Mesodermal cell (in vitro differentiated cells): ENCODE measurements at regions not wholly inside any gene's neighbourhood (a gene's known extent, or its start where the extent isn't known, plus 50 kb on each side); places are given as distances from the start of the nearest gene placed in this dataset.

Experiments used
- H3K27ac ChIP-seq: 2 replicates; pipeline ENCODE4 v1.7.0; 2013; ENCODE audit warnings: mild to moderate bottlenecking, low read depth, low read length, moderate library complexity; ENCODE audit not compliant: severe bottlenecking
- H3K36me3 ChIP-seq: 2 replicates; pipeline ENCODE4 v1.7.1; 2013; ENCODE audit warnings: mild to moderate bottlenecking, low read length, moderate library complexity; ENCODE audit not compliant: control insufficient read depth, insufficient read depth
- H3K4me1 ChIP-seq: one replicate; pipeline ENCODE4 v1.7.1; 2013; ENCODE audit warnings: mild to moderate bottlenecking, low read length; ENCODE audit not compliant: insufficient read depth, control insufficient read depth, poor library complexity, severe bottlenecking
- H3K4me3 ChIP-seq: 2 replicates; pipeline ENCODE4 v1.7.0; 2013; ENCODE audit warnings: low read length, control low read depth, mild to moderate bottlenecking; ENCODE audit not compliant: insufficient read depth, poor library complexity, severe bottlenecking; ENCODE audit errors: extremely low read depth
- H3K9me3 ChIP-seq: 2 replicates; pipeline ENCODE4 v1.7.1; 2013; ENCODE audit warnings: mild to moderate bottlenecking, low read length, moderate library complexity; ENCODE audit not compliant: control insufficient read depth
- WGBS, 2 experiments: methylation state at CpG; one replicate each; pipeline ENCODE4 v1.1.5; 2013; ENCODE audit warnings: missing lambda C conversion rate in 2 of 2; ENCODE audit not compliant: insufficient coverage in 2 of 2; 5-methylcytosine and 5-hydroxymethylcytosine counted together

- 91 to 94% methylated on average over 4 to 6 of the region's 8 CpGs for WGBS, 2 experiments
- H3K4me3 ChIP-seq, result no peak overlapping the region
Measured at GRCh38 chr14:84025106-84026012, 1504.6 kb upstream of the FLRT2 start.

DNA sequence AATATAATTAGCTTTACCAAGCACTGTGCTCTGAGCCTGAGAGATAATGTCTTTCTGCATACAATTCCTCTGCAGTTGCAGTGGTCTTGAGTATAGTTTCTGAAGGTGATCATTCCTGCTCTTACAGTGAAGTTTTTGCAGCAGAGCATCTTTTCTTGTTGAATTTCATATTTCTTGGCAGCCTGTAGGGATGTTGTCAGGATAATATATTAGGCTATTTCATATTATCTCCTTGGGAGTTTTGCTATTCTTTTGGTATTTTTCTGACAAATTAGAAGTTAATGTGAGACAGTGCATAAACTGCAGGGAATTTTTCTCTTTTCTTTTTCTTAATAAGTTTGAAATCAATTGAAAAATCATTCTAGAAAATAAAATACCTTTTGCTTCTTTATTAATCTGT lies 1502.6 kb upstream of the FLRT2 start:
- Histone ChIP-seq H3K4me1 (no peaks in the 10 kb centered on the region), H3K9me3 (no peaks in the 10 kb centered on the region), H3K4me3 (no peak overlapping the region), H3K36me3 (no peaks in the 10 kb centered on the region), H3K27ac (no peak overlapping the region)

More at GRCh38 chr14:84025106-84026012, 1504.6 kb upstream of the FLRT2 start:
- H3K27ac ChIP-seq, result no peak overlapping the region
- H3K9me3 ChIP-seq, result no peaks in the 10 kb centered on the region
- no peaks in the 10 kb centered on the region for H3K36me3 ChIP-seq
- H3K4me1 ChIP-seq, result no peaks in the 10 kb centered on the region

- Histone ChIP-seq H3K27ac (no peak overlapping the region), H3K4me1 (no peaks in the 10 kb centered on the region), H3K4me3 (no peak overlapping the region), H3K9me3 (no peaks in the 10 kb centered on the region), H3K36me3 (no peaks in the 10 kb centered on the region)
- 92 to 100% methylated on average over 1 of the region's 5 CpGs for WGBS, 2 experiments
Measured at GRCh38 chr14:84028080-84028604, 1501.8 kb upstream of the FLRT2 start.

DNA sequence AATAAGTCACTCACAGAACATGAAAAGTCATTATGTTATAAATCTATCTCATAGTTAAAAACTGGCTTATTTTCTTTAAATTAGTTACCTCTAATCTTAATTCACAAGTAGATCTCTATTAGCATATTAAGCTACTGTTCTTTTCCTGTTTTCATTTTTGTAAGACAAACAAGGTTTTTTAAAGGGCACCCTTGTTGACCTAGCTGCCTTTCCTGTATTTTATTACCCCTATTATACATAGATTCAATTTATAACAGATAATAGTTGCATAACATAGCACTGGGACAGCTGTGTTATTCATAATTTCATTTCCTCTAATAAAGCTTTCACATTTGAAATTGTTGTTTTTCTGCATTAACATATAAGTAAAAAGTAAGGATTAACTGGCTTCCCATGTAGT lies 1500.7 kb upstream of the FLRT2 start:
- no peaks in the 10 kb centered on the region for H3K9me3 ChIP-seq
- H3K27ac ChIP-seq, result no peak overlapping the region
- H3K4me1 ChIP-seq, result no peaks in the 10 kb centered on the region
- H3K4me3 ChIP-seq, result no peak overlapping the region
- no peaks in the 10 kb centered on the region for H3K36me3 ChIP-seq

DNA sequence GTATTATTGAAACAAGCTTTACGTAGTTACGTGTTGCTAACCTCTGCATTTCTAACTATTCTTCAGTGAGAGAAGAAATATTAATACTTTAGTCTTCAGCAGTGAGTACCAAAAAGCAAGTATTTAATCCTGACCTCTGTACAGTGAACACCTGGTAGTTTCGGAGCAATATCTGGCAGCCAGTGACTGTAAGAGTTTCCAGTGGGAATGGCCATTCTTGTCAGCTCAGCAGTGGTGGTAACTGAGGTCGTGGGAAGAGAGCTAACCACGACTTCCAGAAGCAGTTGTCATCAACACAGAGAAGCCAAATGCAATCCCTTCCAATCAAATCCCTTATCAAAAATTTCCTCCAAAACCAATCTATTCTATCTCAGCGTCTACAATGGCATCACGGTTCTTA lies 1500.2 kb upstream of the FLRT2 start:
- Histone ChIP-seq H3K4me3 (no peak overlapping the region), H3K4me1 (no peaks in the 10 kb centered on the region), H3K9me3 (no peaks in the 10 kb centered on the region), H3K36me3 (no peaks in the 10 kb centered on the region), H3K27ac (no peak overlapping the region)
- 77 to 100% methylated on average over 1 to 3 of the region's 7 CpGs for WGBS, 2 experiments

DNA sequence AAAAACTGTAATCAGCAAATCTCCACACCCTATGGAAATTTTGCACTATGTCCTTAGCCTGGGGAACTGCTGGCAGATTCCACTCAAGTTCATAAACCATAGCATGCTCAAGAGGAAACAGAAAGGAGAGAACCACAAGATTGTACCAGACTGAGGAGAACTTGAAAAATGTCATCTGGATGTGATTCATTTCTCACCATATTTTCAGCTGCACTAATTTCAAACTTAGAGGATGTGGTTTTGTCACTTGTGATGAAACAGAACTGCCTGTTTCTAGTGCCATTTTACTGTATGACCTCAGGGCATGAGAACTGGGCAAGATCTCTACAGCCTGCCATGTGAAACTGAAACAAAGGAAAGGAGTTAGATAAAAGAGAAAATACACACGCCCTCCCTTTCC lies 1493.1 kb upstream of the FLRT2 start:
- Histone ChIP-seq H3K4me1 (no peaks in the 10 kb centered on the region), H3K36me3 (no peaks in the 10 kb centered on the region), H3K27ac (no peak overlapping the region), H3K4me3 (no peak overlapping the region), H3K9me3 (no peaks in the 10 kb centered on the region)
- 83% methylated on average over 1 of the region's 1 CpG; no CpG with 5 or more reads in 1 of the 2 experiments for WGBS, 2 experiments

DNA sequence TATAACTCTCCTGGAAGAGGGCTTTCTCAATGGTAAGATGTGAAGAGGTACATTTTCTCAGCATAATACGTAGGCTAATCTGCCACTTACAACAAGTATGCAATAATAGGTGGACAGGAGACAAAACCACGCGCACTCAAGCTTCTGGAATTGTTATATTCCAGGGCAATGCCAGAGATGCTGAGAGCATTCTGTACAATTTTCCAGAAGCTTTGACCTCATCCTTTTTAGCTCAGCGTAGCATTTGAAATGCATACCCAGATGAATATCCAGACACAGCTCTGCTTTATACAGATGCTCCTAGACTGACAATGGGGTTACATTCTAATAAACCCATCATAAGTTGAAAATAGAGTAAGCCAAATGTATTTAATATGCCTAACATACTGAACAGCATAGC lies 1492.4 kb upstream of the FLRT2 start:
- H3K4me1 ChIP-seq, result no peaks in the 10 kb centered on the region
- no peak overlapping the region for H3K27ac ChIP-seq
- no peak overlapping the region for H3K4me3 ChIP-seq
- H3K9me3 ChIP-seq, result no peaks in the 10 kb centered on the region
- WGBS, 2 experiments, result 95 to 100% methylated on average over 3 of the region's 4 CpGs
- H3K36me3 ChIP-seq, result no peaks in the 10 kb centered on the region

DNA sequence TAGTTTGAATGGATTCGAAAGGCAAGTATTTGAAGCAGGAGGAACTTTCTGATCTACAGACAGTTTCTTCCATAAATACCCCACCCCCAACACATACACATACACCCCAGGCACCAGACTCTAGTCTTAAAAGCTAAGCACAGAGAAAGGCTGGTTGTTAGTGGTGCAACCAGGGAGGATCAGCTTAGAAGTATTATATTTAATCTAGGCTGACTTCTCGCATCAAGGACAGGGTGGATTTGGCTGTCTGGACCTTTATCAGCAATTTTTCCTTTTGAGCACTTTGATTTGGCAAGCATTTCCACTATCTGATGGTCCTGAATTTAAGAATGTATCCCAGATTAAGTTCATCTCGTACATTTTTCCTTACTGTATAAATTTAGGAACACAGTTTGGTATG lies 1489.8 kb upstream of the FLRT2 start:
- Histone ChIP-seq H3K36me3 (no peaks in the 10 kb centered on the region), H3K4me3 (no peak overlapping the region), H3K9me3 (no peaks in the 10 kb centered on the region), H3K4me1 (no peaks in the 10 kb centered on the region), H3K27ac (no peak overlapping the region)
- WGBS, 2 experiments, result 100% methylated on average over 1 of the region's 3 CpGs

GRCh38 chr14:84041421-84041820 lies 1488.5 kb upstream of the FLRT2 start:
- no peaks in the 10 kb centered on the region for H3K36me3 ChIP-seq
- H3K27ac ChIP-seq, result no peak overlapping the region
- H3K4me3 ChIP-seq, result no peak overlapping the region
- WGBS, 2 experiments, result 94% methylated on average over 2 of the region's 2 CpGs; no CpG with 5 or more reads in 1 of the 2 experiments
- no peaks in the 10 kb centered on the region for H3K9me3 ChIP-seq
- no peaks in the 10 kb centered on the region for H3K4me1 ChIP-seq

DNA sequence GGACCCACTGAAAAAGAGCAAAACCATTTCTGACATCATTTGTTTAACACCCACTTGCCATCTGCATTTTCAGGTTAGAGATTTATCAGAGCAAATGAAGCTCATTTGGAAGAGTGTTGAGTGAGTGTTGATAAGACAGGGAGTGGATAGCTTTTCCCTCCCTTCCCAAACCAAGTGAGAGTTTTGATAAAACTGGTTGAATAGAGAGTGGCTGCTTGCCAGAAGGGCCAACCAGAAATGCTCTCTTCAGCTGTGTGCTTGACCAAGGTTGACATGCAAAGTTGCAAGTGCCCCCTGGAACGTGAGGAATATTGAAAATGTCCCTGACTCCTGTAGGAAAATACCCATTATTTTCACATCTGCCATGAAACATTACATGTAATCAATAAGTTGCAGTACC lies 1487.0 kb upstream of the FLRT2 start:
- Histone ChIP-seq H3K9me3 (no peaks in the 10 kb centered on the region), H3K4me3 (no peak overlapping the region), H3K27ac (no peak overlapping the region), H3K4me1 (no peaks in the 10 kb centered on the region), H3K36me3 (no peaks in the 10 kb centered on the region)
- WGBS, 2 experiments, result 80% methylated on average over 1 of the region's 1 CpG; no CpG with 5 or more reads in 1 of the 2 experiments
